GM23338 (cell line): ENCODE measurements at regions not wholly inside any gene's neighbourhood (a gene's known extent, or its start where the extent isn't known, plus 50 kb on each side); places are given as distances from the start of the nearest gene placed in this dataset.

Source experiments
- ATAC-seq: fragments of 200-7000 bp; cut with Tn5 transposase; 3 replicates; pipeline ENCODE4 v1.9.1; 2020
- DNase-seq: peaks from one replicate; pipeline ENCODE4 v3.0.0-alpha.2; 2015; ENCODE audit warnings: low spot score
- H2AFZ ChIP-seq: fragments of 200-600 bp; sonication (generic); 2 replicates; pipeline ENCODE4 v1.8.0; 2016; ENCODE audit warnings: antibody characterized with exemption, mild to moderate bottlenecking, moderate library complexity
- H3F3A ChIP-seq: fragments of 200-600 bp; sonication (generic); replicated peaks from 2 replicates; pipeline ENCODE4 v1.8.0; 2017; ENCODE audit warnings: antibody characterized with exemption, mixed run types, low read depth
- H3K27ac ChIP-seq: fragments of 200-600 bp; sonication (generic); 2 replicates; pipeline ENCODE4 v1.6.1; 2016; ENCODE audit warnings: low read depth
- H3K27me3 ChIP-seq: fragments of 200-600 bp; sonication (generic); 2 replicates; pipeline ENCODE4 v1.8.0; 2016; ENCODE audit warnings: mild to moderate bottlenecking, mixed run types, moderate library complexity; ENCODE audit not compliant: insufficient read depth
- H3K36me3 ChIP-seq: fragments of 200-600 bp; sonication (generic); 2 replicates; pipeline ENCODE4 v1.8.0; 2016; ENCODE audit warnings: mild to moderate bottlenecking; ENCODE audit not compliant: insufficient read depth
- H3K4me1 ChIP-seq: fragments of 200-600 bp; sonication (generic); 2 replicates; pipeline ENCODE4 v1.8.0; 2016; ENCODE audit warnings: mild to moderate bottlenecking, moderate library complexity; ENCODE audit not compliant: insufficient read depth
- H3K4me2 ChIP-seq: fragments of 200-600 bp; sonication (generic); 2 replicates; pipeline ENCODE4 v1.7.1; 2017; ENCODE audit warnings: mixed run types
- H3K4me3 ChIP-seq: fragments of 200-600 bp; sonication (generic); 2 replicates; pipeline ENCODE4 v1.6.1; 2016; ENCODE audit warnings: mixed run types
- H3K79me2 ChIP-seq: fragments of 200-600 bp; sonication (generic); replicated peaks from 2 replicates; pipeline ENCODE4 v1.8.0; 2017; ENCODE audit warnings: mild to moderate bottlenecking; ENCODE audit not compliant: insufficient read depth
- H3K9me2 ChIP-seq: fragments of 200-600 bp; sonication (generic); 2 replicates; pipeline ENCODE4 v1.8.0; 2017; ENCODE audit not compliant: insufficient read depth
- H4K20me1 ChIP-seq: fragments of 200-600 bp; sonication (generic); replicated peaks from 2 replicates; pipeline ENCODE4 v1.8.0; 2017; ENCODE audit warnings: mild to moderate bottlenecking; ENCODE audit not compliant: insufficient read depth
- H3K27ac Mint-ChIP-seq: 2 replicates; pipeline ENCODE4 v1.8.0; 2020; ENCODE audit warnings: inconsistent platforms, mild to moderate bottlenecking, moderate library complexity, mixed read lengths
- H3K27me3 Mint-ChIP-seq: 3 replicates; pipeline ENCODE4 v1.8.0; 2022; ENCODE audit warnings: low read depth, mild to moderate bottlenecking, moderate library complexity, mixed read lengths, inconsistent platforms; ENCODE audit not compliant: insufficient read depth, poor library complexity
- H3K36me3 Mint-ChIP-seq: 3 replicates; pipeline ENCODE4 v1.8.0; 2021; ENCODE audit warnings: low read depth, mild to moderate bottlenecking, inconsistent platforms, moderate library complexity, mixed read lengths
- H3K4me1 Mint-ChIP-seq: 3 replicates; pipeline ENCODE4 v1.8.0; 2020; ENCODE audit warnings: mild to moderate bottlenecking, inconsistent platforms, mixed read lengths
- H3K4me3 Mint-ChIP-seq: 3 replicates; pipeline ENCODE4 v1.8.0; 2021; ENCODE audit warnings: moderate library complexity, mild to moderate bottlenecking, inconsistent platforms, mixed read lengths
- H3K9me3 Mint-ChIP-seq: 3 replicates; pipeline ENCODE4 v1.8.0; 2020; ENCODE audit warnings: moderate library complexity, mild to moderate bottlenecking, inconsistent platforms, mixed read lengths
- CREB1 ChIP-seq: fragments of 250-450 bp; sonication (Bioruptor Pico); IDR thresholded peaks from 2 replicates; pipeline ENCODE4 v1.5.0; 2020; ENCODE audit warnings: low read depth, mild to moderate bottlenecking, moderate library complexity
- CTCF ChIP-seq, 2 experiments: fragments of 200-600 bp in 1 of 2; sonication (generic) in 1 of 2; conservative IDR thresholded peaks; 2 replicates each; pipeline versions ENCODE4 v1.5.1 to v1.6.1; 2016 to 2017; ENCODE audit warnings: antibody characterized with exemption in 2 of 2, low read depth in 2 of 2, mild to moderate bottlenecking in 2 of 2, moderate library complexity in 1 of 2
- ETS1 ChIP-seq: IDR thresholded peaks from 2 replicates; pipeline ENCODE4 v1.6.1; 2016; ENCODE audit warnings: antibody characterized with exemption
- EZH2 ChIP-seq: fragments of 200-600 bp; sonication (generic); IDR thresholded peaks from one replicate; pipeline ENCODE4 v1.8.0; 2017; ENCODE audit warnings: antibody characterized with exemption, mild to moderate bottlenecking, low read depth; ENCODE audit not compliant: unreplicated experiment
- EZH2phosphoT487 ChIP-seq: fragments of 200-600 bp; sonication (generic); IDR thresholded peaks from one replicate; pipeline ENCODE4 v1.8.1; 2018; ENCODE audit warnings: antibody characterized with exemption; ENCODE audit not compliant: unreplicated experiment
- JUNB ChIP-seq: IDR thresholded peaks from one replicate; pipeline ENCODE4 v1.6.1; 2016; ENCODE audit warnings: antibody characterized with exemption; ENCODE audit not compliant: unreplicated experiment
- NANOG ChIP-seq: IDR thresholded peaks from 2 replicates; pipeline ENCODE4 v1.6.1; 2016; ENCODE audit warnings: antibody characterized with exemption, borderline replicate concordance
- POLR2AphosphoS5 ChIP-seq: IDR thresholded peaks from 2 replicates; pipeline ENCODE4 v1.6.1; 2016; ENCODE audit warnings: antibody characterized with exemption, low read depth
- REST ChIP-seq: IDR thresholded peaks from one replicate; pipeline ENCODE4 v1.6.1; 2018; ENCODE audit warnings: antibody characterized with exemption; ENCODE audit not compliant: unreplicated experiment
- STAT1 ChIP-seq: IDR thresholded peaks from one replicate; pipeline ENCODE4 v1.6.1; 2016; ENCODE audit warnings: antibody characterized with exemption; ENCODE audit not compliant: unreplicated experiment
- ZNF114 ChIP-seq: fragments of 250-450 bp; sonication (Bioruptor Pico); IDR thresholded peaks from 2 replicates; pipeline ENCODE4 v1.5.0; 2020; ENCODE audit warnings: mild to moderate bottlenecking, moderate library complexity
- ZNF331 ChIP-seq: fragments of 250-450 bp; sonication (Bioruptor Pico); IDR thresholded peaks from 2 replicates; pipeline ENCODE4 v1.5.0; 2020; ENCODE audit warnings: low read depth, mild to moderate bottlenecking, moderate library complexity
- ZNF462 ChIP-seq: fragments of 250-450 bp; sonication (Bioruptor Pico); IDR thresholded peaks from 2 replicates; pipeline ENCODE4 v1.5.0; 2020; ENCODE audit warnings: mild to moderate bottlenecking, moderate library complexity

- Histone ChIP-seq H3K79me2 (no peaks in the 10 kb centered on the region), H2AFZ (no peak overlapping the region)
- no peak for DNase-seq
These were observed 167.5 kb downstream of the NMUR2 start for GRCh38 chr5:152237531-152237930.

More at GRCh38 chr5:152237531-152237930, 167.5 kb downstream of the NMUR2 start:
- no peaks in the 10 kb centered on the region for H3K4me1 Mint-ChIP-seq
- Histone ChIP-seq H3F3A (no peaks in the 10 kb centered on the region), H4K20me1 (no peaks in the 10 kb centered on the region), H3K4me2 (no peak overlapping the region), H3K9me2 (0 out of 2 replicates have a peak, but pooled peaks cover 2% of the 10 kb centered on the region), H3K27ac (no peak overlapping the region), H3K4me1 (no peaks in the 10 kb centered on the region), H3K27me3 (no peaks in the 10 kb centered on the region), H3K36me3 (no peaks in the 10 kb centered on the region), H3K4me3 (no peak overlapping the region)
- TF ChIP-seq EZH2 (no peak), ZNF331 (CRISPR knock-in tag) (no peak), ZNF462 (CRISPR knock-in tag) (no peak), STAT1 (no peak), EZH2phosphoT487 (no peak), REST (no peak), POLR2AphosphoS5 (no peak), ZNF114 (CRISPR knock-in tag) (no peak), CREB1 (no peak), CTCF (conservative IDR thresholded peaks at IDR 0.05; ENCODE audit: low read depth in 2 of 2) (no peak), JUNB (no peak), NANOG (no peak), ETS1 (no peak)
- no peaks in the 10 kb centered on the region for H3K9me3 Mint-ChIP-seq
- ATAC-seq: no peak
- H3K4me3 Mint-ChIP-seq: no peak overlapping the region
- no peaks in the 10 kb centered on the region for H3K27me3 Mint-ChIP-seq
- no peaks in the 10 kb centered on the region for H3K36me3 Mint-ChIP-seq
- H3K27ac Mint-ChIP-seq: no peak overlapping the region
